ENCODE measurements at regions not wholly inside any gene's neighbourhood (a gene's known extent, or its start where the extent isn't known, plus 50 kb on each side); places are given as distances from the start of the nearest gene placed in this dataset.
A peak's percentile ranks its signal among the peaks of the same experiment; 100 is the strongest.

- Histone ChIP-seq H3K36me3 (ENCODE audit: control insufficient read depth, insufficient read depth, low read length) (no peaks in the 10 kb centered on the region), H2AFZ (replicated peaks; ENCODE audit: low read length, poor library complexity) (no peak overlapping the region), H4K91ac (ENCODE audit: insufficient read depth, low read depth, low read length) (no peak overlapping the region), H3K9me1 (ENCODE audit: insufficient read depth, low read length) (no peaks in the 10 kb centered on the region), H2BK120ac (ENCODE audit: low read depth, low read length) (no peak overlapping the region), H2AK5ac (ENCODE audit: low read depth, low read length) (no peak overlapping the region), H4K8ac (ENCODE audit: low read depth in 2 of 2, low read length in 2 of 2) (no peak overlapping the region), H3K27me3 (ENCODE audit: control insufficient read depth, insufficient read depth, low read length) (no peaks in the 10 kb centered on the region), H3K79me1 (ENCODE audit: low read depth in 1 of 2, low read length in 2 of 2) (no peaks in the 10 kb centered on the region), H3K18ac (ENCODE audit: low read depth, low read length) (no peak overlapping the region), H3K4me3 (ENCODE audit: insufficient read depth, low read depth, low read length) (no peak overlapping the region), H3K14ac (replicated peaks; ENCODE audit: low read depth, low read length) (no peak overlapping the region), H3K4ac (ENCODE audit: low read depth, low read length) (no peak overlapping the region), H2BK15ac (ENCODE audit: low read depth, low read length) (no peak overlapping the region), H3K4me1 (ENCODE audit: control insufficient read depth, insufficient read depth, low read length) (peaks cover 2% of the 10 kb centered on the region; the same call in 1 of the 2 replicates), H3K27ac (ENCODE audit: insufficient read depth, low read length) (no peak overlapping the region), H4K5ac (ENCODE audit: low read depth, low read length) (no peak overlapping the region), H3K4me2 (ENCODE audit: low read depth, low read length) (no peak overlapping the region; the same call in 1 of the 2 replicates), H2BK5ac (ENCODE audit: low read depth, low read length, poor library complexity, severe bottlenecking) (no peak overlapping the region), H3K9ac (ENCODE audit: low read depth, low read length) (no peak overlapping the region), H4K20me1 (ENCODE audit: insufficient read depth, low read length) (no peaks in the 10 kb centered on the region), H3K56ac (ENCODE audit: extremely low read depth, insufficient read depth, low read length) (no peak overlapping the region), H3K23ac (ENCODE audit: low read depth, low read length) (no peak overlapping the region), H2AK9ac (replicated peaks; ENCODE audit: low read depth, low read length, poor library complexity) (no peak overlapping the region), H2BK20ac (ENCODE audit: low read depth, low read length) (no peak overlapping the region; the same call in 1 of the 2 replicates), H3K9me3 (ENCODE audit: control insufficient read depth, insufficient read depth, low read length) (no peaks in the 10 kb centered on the region)
- dilution Hi-C loops (cut with HindIII; ENCODE audit: low sequenced_read_pairs, unreplicated experiment) (no loop called here), intact Hi-C loops (cut with micrococcal nuclease) (no loop called here), in situ Hi-C loops (cut with MboI; ENCODE audit: low sequenced_read_pairs) (no loop called here)
- BruUV-seq (replicated peaks): no TSS peak
- POLR2A ChIA-PET (ENCODE audit: unreplicated experiment): no interaction called here
- no peak for TF ChIP-seq MXI1 (IDR thresholded peaks at IDR 0.05; ENCODE audit: borderline replicate concordance, low read depth, low read length)
- no peak for TF ChIP-seq FOS (IDR thresholded peaks at IDR 0.05; ENCODE audit: low read depth, low read length)
- TF ChIP-seq USF2 (IDR thresholded peaks at IDR 0.05; ENCODE audit: low read depth, low read length): no peak
- no peak for TF ChIP-seq MAZ (IDR thresholded peaks at IDR 0.05; ENCODE audit: borderline replicate concordance, low read depth, low read length)
- TF ChIP-seq RCOR1 (IDR thresholded peaks at IDR 0.05; ENCODE audit: insufficient replicate concordance, low read length): no peak
- no peak for TF ChIP-seq MAFK (IDR thresholded peaks at IDR 0.05; ENCODE audit: low read depth, low read length)
- TF ChIP-seq RFX5 (IDR thresholded peaks at IDR 0.05; ENCODE audit: low read depth, low read length): no peak
- TF ChIP-seq ELK1 (IDR thresholded peaks at IDR 0.05; ENCODE audit: borderline replicate concordance, low read depth, low read length): no peak
- no peak for TF ChIP-seq RAD21 (IDR thresholded peaks at IDR 0.05; ENCODE audit: low read length)
- TF ChIP-seq NFE2L2 (IDR thresholded peaks at IDR 0.05; ENCODE audit: low read depth, low read length): no peak
- TF ChIP-seq CEBPB (IDR thresholded peaks at IDR 0.05; ENCODE audit: low read depth, low read length): no peak
- TF ChIP-seq CTCF (conservative IDR thresholded peaks at IDR 0.05; ENCODE audit: low read depth, low read length): no peak
- TF ChIP-seq BHLHE40 (IDR thresholded peaks at IDR 0.05; ENCODE audit: low read depth, low read length): no peak
- TF ChIP-seq POLR2A (IDR thresholded peaks at IDR 0.05; ENCODE audit: low read depth, low read length): no peak
- TF ChIP-seq SMC3 (IDR thresholded peaks at IDR 0.05; ENCODE audit: low read depth, low read length): no peak
- TF ChIP-seq CHD1 (IDR thresholded peaks at IDR 0.05; ENCODE audit: low read depth, low read length): no peak
- ATAC-seq (ENCODE audit: low read depth) (peak; percentile 90), DNase-seq (no peak)
- CTCF ChIA-PET: interaction anchor here (0.8 to 2.0 kb wide), 2 partner anchors 8 to 17 kb away, joined by 3 to 6 read pairs; no protein-coding TSS in a partner anchor
Measured at GRCh38 chr15:47355759-47356158, 361.5 kb upstream of the SEMA6D start.

All from IMR-90 (cell line).